ENCODE measurements at regions not wholly inside any gene's neighbourhood (a gene's known extent, or its start where the extent isn't known, plus 50 kb on each side); places are given as distances from the start of the nearest gene placed in this dataset.

GRCh38 chrX:131801066-131801465 is 222.0 kb upstream of the STK26 start:
- TF ChIP-seq CTCF (IDR thresholded peaks at IDR 0.05) (no peak), BCL3 (IDR thresholded peaks at IDR 0.05) (no peak), POLR2A (IDR thresholded peaks at IDR 0.05; ENCODE audit: low read length) (no peak), E2F6 (IDR thresholded peaks at IDR 0.05; ENCODE audit: borderline replicate concordance, low read depth) (no peak), HDAC2 (IDR thresholded peaks at IDR 0.05) (no peak), CHD4 (IDR thresholded peaks at IDR 0.05; ENCODE audit: borderline replicate concordance) (no peak)

Measured in A549 (cell line).